ENCODE measurements at regions not wholly inside any gene's neighbourhood (a gene's known extent, or its start where the extent isn't known, plus 50 kb on each side); places are given as distances from the start of the nearest gene placed in this dataset.

DNA sequence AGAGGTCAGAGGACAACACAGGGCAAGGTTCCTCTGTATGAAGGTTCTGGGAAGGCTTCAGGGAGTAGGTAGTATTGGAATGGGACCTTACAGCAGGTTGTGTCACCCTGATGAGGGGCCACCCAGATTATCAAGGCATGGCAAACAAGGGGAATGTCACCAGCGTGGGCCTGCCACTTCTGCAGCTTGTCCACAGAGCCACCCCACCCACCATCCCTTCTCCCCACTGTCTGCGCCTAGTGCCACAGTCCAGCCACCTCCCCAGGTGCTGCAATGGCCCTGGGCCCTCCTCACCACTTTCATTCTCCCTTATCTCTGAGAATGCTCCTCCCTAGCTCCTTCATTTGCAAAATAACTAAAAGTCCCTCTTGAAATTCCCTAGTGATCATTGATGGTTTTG is 170.3 kb downstream of the TTC32 start:
- TF ChIP-seq, protein P1, sequence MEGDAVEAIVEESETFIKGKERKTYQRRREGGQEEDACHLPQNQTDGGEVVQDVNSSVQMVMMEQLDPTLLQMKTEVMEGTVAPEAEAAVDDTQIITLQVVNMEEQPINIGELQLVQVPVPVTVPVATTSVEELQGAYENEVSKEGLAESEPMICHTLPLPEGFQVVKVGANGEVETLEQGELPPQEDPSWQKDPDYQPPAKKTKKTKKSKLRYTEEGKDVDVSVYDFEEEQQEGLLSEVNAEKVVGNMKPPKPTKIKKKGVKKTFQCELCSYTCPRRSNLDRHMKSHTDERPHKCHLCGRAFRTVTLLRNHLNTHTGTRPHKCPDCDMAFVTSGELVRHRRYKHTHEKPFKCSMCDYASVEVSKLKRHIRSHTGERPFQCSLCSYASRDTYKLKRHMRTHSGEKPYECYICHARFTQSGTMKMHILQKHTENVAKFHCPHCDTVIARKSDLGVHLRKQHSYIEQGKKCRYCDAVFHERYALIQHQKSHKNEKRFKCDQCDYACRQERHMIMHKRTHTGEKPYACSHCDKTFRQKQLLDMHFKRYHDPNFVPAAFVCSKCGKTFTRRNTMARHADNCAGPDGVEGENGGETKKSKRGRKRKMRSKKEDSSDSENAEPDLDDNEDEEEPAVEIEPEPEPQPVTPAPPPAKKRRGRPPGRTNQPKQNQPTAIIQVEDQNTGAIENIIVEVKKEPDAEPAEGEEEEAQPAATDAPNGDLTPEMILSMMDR (IDR thresholded peaks at IDR 0.05) = no peak
- no peak for TF ChIP-seq EZH2 (IDR thresholded peaks at IDR 0.05; ENCODE audit: borderline replicate concordance, insufficient read depth, low read depth, low read length, poor library complexity, severe bottlenecking)

Data from B cell (primary cell).